Superior temporal gyrus (tissue), 1 donor: ENCODE measurements at regions not wholly inside any gene's neighbourhood (a gene's known extent, or its start where the extent isn't known, plus 50 kb on each side); places are given as distances from the start of the nearest gene placed in this dataset.

ENCODE experiments used
- DNase-seq: peaks from one replicate; pipeline ENCODE4 v3.0.0-alpha.2; 2016; ENCODE audit errors: extremely low spot score

DNA sequence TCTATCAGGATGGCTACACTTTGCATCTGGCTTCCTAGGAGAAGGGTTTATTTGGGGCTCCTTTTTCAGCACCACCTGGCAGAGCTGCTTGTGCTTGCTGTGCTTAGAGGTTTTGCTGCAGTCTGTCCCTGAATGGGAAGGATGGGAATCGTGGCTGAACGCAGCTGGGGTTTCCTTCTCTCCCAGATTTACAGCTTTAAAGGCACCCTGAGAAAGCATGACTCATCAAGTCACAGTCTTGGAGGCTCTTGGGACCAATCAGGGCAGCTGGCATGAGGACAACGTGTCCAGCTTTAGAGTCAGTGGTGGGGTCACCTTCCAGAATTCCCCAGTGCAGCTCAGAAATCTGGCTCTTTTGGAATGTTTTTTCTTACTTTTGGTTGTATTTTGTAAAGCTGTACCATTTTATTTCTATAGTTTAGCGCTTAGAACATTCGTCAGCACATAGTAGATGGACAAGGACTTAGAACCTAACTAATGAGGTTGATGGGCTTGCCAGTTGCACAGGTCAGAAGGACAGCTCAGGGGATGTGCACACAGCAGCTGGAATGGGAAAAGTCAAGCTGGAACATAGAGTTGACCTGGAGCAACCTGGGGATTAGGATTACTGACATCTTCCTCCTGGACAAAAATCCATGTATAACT is 222.6 kb downstream of the PRDM2 start:
- DNase-seq: no peak

DNA sequence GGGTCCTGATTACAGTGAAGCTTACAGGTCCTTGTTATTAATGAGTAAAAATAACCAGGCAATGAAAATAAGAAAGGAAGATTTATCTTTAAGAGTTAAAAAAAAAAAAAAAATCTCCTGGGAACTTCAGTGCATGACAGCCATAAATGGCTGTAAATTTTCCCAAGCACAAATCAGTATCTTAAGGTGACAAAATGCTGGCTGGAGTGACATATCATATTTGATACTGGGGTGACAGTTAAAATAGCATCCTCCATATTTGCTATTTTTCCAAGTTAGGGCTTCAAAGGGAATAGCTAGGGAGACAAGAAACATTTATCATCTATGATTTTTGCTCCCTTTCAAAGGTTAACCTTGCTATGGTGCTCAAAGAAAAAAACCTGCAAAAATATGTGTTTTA is 226.6 kb downstream of the PRDM2 start:
- no peak for DNase-seq

DNA sequence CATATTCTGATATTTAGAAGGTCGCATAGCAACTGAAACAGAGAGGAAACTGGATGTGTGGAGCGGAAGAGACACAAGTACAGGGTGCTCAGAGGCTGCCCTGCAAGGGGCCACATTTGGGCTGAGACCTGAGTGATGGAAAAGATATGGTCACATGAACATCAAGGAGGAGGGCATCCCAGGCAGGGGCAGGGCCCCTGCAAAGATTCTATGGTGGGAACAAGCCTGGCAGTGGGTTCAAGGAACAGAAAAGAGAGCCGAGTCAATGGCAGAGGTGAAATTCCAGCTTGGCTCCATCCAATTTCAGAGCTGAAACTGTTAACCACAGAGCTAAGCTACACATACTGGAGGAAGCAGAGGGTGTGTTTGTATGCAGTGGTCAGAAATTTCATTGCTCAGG is 227.7 kb downstream of the PRDM2 start:
- DNase-seq: no peak

DNA sequence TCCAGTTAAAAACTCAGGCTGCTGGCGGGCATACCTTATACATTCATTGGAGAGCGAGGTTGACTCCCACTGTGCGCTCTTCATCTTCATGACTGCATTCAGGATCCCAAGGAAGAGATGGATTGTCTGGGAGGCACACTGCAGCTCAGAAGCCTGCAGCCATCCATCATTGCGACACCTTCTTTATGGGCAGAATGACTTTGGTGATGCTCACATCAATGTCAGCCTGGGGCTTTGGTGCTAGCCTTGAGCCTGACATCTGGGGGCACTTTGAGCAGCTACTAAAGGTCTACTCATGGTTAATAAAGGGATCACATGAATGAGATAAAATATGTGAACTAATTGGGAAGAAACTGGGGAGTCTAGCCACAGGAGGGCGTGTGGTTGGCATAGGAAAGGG is 229.3 kb downstream of the PRDM2 start:
- DNase-seq: no peak

DNA sequence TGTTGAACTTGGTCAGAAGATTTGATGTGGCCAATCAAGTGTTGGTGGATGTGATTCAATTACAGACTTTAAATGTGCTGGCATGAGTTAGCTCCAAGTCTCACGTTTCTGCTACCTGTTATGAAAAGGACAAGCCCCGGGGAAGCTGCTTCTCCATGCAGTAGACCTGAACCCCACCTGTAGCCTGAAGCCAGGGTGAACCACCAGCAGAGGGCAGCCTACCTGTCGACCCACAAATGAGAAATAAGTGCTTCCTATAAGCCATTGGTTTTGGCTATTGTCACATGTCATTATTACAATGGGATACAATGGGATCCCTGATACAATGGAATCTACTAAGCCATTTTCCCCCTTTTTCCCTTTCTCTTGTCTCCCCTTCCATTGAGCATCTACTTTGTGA is 230.2 kb downstream of the PRDM2 start:
- DNase-seq: no peak

DNA sequence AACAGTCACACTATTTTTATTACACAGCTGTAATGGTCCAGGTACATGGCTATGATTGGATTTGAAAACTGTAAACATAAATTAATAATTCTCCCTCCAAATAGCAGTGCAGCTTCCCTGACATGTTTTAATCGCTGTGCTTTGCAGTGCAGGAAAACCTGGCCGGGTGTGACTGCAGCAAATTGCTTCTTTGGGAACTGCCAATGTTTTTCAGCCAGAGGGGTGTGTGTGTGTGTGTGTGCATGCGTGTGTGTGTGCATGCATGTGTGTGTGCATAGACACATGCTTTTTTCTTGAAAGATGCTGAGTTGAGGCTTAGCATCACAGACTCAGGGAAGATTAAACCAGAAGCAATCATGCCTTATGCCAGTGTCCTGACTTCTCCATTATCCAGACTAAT is 231.2 kb downstream of the PRDM2 start:
- DNase-seq: no peak

DNA sequence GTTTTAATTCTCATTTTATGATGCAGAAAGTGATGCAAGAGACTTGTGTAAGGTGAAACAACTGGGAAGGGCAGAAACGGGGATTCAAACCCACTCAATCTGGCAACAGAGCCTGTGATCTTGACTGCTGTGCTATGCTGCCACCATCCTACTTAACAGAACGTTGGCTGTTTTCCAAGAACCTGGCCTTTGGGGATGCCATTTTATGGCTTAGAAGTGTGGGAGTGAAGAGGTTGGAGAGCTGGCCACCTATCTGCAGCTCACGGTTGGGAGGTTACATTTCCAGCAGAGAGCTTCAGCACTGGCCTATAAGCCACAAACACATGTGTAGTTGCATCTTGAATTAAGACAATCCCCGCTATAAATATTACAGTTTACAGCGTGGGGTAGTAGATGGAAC is 235.3 kb downstream of the PRDM2 start:
- DNase-seq: no peak

DNA sequence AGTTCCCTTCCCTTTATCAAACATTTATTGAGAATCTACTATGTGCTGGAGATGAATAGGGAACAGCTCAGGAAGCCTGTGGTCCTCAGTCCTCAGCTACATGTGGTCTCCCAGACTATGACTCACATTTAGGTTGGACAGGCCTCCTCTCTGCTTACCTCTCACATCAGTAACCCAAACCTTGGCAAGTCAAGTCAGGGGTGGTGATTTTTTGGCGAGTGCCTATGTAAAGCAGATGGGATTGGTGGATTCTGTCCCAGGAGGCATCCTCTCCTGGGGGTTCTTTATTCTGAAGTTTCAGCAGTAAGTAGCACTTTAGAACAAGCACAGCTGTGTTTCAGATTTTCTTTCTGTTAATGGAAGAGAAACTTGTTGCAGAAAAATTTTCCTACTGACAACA is 241.3 kb downstream of the PRDM2 start:
- no peak for DNase-seq

DNA sequence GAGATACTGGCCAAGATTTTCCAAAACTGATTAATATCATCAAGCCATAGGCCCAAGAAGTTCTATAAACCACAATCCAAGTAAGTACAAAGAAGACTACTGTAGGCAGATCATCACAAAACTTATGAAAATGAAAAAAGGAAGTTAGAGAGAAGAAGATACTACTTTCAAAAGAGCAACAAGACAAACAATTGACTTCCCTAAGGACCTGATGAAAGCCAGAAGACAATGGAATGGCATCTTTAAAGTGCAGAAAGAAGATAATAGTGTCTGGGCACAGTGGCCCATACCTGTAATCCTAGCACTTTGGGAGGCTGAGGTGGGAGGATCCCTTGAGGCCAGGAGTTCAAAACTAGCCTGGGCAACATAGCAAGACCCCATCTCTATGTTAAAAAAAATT is 243.1 kb downstream of the PRDM2 start:
- DNase-seq: no peak

DNA sequence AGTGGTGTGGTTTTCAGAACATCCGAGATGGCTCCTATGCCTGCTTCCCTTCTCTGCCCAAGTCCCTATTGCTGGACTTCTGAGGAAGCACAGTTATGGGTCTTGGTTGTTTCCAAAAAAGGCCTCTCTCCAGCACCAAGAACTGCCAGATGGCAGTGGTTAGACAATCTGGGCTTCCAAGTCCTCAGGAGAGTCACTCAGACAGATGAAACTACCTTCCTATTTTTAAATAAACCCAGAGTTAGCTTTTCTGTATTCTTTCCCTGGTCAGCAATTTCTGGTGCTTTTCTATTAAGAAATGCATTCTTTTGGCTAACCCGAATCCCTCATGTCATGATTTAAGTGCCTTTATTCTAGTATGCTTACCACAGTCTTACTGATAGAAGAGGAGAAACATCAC is 245.9 kb downstream of the PRDM2 start:
- peak; percentile 50 for DNase-seq

DNA sequence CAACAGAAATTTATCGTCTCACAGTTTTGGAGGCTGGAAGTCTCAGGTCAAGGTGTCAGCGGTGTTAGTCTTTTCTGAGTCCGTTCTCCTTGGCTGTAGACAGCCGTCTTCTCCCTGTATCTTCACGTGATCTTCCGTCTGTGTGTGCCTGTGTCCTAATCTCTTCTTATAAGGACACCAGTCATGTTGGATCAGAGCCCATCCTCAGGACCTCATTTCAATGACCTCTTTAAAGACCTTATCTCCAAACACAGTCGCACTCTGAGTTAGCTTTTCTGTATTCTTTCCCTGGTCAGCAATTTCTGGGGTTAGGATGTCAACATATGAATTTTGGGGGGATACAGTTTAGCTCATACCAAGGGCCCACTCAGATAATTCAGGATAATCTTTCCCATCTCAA is 247.7 kb downstream of the PRDM2 start:
- no peak for DNase-seq

DNA sequence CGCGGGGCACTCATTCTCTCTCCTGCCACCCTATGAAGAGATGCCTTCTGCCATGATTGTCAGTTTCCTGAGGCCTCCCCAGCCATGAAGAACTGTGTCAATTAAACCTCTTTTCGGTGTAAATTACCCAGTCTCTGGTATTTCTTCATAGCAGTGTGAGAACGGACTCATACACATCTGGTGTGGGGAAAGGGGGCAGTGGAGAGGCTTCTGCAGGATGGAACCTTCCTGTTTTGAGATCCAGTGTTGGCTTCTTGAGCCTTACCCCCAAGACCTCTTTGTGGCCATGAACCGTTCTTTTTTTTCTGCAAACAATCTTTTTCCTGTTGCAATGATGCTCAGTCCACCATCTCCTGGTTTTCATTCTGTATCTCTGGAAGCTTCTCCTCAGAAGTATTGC is 248.4 kb downstream of the PRDM2 start:
- DNase-seq: no peak

DNA sequence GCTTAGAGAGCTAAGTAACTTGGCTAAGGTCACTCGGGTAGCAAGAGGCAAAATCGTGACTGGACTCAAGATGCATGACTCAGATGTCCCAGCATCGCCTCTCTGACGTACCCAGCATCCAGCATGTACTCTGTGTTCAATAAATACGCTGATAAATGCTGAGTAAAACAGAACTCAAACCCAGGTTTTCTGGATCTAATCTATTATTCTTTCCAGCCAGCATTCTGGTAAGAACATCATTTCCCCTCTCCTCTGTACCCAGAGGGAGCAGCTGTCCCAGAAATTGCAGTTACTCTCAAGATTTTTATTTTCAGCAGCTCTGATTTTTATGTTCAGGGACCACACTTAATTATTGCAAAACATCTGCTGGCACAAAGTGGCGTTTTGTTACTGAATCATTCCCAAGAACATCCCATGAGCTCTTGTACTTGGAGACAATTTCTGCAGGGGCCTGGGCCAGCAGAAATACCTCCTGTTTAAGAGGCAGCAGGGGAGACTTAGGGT is 249.0 kb downstream of the PRDM2 start:
- peak; percentile 22 for DNase-seq

DNA sequence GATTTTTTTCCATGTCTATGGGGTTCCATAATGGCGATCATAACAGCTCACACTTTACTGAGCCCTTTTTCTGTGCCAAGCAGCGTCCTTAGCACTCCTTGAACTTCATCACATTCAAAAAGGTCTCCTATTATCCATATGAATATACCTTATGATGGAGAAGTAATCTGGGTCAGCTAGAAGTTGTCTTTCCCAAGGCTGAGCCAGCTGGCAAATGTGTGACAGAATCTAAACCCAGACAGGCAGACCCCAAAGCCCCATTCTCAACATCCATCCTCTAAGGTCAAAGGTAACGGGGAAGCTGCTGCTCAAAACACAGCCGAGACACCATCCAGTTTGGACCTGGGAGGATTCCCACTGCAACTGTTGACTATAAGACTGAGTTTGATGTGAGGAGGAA is 249.6 kb downstream of the PRDM2 start:
- DNase-seq: no peak

DNA sequence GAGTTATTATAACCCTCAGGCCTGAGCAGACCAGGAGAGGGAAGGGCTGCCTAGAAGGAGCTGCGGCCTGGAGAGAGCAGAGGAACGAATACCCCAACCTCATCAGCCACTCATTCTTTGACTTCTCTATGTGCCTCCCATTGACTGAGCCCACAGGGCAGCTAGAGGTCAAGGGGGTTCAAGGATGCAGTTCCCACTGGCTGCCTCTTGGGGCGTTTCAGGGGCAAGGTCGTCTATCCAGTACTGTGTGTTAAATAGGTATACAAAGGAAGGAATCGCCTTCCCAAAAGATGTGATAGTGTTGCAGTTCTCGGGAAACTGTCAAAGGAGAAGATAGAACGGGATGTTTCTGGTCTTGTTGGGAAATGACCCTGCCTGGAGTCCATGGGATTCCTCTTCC is 250.6 kb downstream of the PRDM2 start:
- DNase-seq: no peak

DNA sequence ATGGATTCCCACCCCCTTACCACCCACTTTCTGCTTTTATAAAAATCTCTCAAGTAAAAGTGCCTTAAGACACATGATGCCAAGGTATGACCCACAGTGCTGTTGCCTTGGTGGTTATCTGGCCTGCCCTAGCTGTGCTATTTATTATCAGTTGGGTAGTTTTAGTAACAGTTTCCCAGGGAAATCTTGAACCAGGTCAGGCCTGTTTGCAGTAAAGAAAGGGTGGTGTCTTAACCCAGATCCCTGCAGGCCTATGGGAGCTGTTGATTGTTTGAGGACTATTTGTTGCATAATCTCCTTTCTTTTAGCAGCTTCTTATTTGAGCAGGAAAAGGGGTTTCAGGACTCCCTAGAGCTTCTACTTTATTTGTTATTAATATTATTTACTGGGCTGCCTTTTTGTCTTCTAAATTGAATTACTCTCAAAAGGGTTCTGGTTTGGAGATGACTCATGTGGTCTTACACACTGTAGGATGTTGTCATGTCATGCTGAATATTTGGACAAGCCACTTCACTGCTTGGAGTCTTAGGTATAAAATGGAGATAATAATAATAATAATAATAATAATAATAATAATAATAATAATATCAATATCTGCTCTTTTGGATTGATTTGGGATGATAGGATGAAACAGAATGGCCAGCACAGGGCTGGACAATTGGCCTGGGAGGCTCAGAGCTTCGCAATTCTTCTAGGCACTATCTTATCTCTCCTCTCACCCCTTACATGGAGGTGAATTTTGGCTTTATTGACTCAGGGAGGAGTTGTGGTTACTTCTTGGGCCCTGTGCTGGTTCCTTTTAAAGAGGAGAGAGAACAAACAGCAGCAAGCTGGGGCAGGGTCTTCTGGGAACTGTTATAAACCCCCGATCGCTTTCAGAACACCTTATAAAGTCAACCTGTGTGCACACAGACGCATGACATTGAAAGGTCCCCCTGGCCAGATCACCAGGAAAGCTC is 252.1 kb downstream of the PRDM2 start:
- no peak for DNase-seq

DNA sequence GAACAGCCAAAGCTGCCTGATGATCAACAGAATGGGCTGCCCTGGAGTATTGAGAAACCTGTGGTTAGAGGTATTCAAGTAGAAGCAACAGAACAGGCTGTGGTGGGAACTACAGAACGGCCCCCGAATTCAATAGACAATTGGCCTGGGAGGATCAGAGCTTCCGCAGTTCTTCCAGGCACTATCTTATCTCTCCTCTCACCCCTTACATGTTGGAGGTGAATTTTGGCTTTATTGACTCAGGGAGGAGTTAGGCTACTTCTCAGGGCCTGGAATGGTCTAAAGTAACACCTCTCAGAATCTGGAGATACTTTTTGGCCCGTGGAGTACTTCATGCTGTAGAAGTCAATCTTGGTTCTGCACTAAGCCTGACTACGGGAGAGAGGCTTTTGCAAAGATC is 253.0 kb downstream of the PRDM2 start:
- DNase-seq: no peak

DNA sequence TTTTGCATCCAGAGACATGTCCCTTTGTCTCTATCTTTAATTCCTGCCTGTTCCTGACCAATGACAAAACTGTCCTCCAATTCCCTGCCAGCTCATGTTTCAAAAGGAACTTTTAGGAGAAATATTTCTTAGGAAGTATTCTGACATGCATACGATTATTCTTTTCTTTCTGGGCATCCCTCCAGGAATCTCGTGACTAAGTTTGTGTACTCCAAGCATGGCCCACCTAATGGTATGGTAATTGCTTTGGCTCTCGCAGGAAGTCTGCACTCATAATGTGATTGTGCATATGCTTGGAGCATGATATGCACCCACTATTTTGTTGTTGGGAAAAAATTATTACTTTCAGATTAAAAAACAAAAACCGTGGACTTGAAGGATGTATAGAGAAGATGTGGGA is 256.4 kb downstream of the PRDM2 start:
- no peak for DNase-seq

DNA sequence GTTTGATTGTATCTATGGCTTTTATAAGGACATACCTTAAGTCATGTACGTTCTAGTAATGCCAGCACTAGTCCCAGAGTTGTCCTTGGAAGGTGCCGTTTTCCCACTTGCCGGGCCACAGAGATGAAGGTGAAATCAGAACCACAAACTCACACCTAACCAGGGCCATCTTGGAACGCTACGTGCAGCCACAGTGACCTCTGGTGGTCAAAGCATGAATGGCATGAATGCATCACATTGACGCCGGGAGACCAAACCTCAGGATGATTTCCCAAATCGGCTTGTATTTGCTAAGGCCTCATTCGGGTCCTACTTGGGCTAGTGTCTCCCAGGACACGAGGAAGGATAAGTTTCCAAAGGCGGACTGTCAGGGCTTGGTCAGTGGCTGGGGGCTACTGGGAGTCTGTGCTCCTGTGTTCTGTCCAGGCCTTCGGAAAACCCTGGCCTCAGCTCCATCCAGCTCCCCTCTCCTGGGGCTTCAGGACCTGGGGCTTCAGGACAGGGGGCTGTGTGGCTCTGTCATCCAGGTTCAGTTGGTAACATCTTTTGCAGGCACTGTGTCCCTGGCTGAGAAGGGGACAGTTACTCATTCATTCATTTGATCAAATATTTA is 260.5 kb downstream of the PRDM2 start:
- DNase-seq: peak; percentile 90

DNA sequence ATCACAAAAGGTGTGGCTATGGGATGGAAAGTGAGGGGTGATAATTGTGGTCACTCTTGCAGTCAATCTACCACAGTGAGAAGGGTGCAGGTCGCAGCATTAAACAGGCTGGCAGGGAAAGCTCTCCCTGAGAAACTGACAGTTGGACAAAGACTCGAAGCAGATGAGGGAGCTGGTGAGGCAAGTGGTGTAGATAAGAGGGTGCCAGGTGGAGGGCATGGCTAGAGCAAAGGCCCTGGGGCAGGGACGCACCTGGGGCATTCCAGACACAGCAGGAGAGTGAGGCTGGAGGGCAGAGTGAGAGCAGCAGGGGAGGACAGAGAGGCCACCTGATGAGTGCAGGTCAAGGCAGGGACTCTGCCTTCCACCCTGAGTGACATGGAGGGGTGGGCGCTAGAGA is 264.8 kb downstream of the PRDM2 start:
- DNase-seq: no peak

DNA sequence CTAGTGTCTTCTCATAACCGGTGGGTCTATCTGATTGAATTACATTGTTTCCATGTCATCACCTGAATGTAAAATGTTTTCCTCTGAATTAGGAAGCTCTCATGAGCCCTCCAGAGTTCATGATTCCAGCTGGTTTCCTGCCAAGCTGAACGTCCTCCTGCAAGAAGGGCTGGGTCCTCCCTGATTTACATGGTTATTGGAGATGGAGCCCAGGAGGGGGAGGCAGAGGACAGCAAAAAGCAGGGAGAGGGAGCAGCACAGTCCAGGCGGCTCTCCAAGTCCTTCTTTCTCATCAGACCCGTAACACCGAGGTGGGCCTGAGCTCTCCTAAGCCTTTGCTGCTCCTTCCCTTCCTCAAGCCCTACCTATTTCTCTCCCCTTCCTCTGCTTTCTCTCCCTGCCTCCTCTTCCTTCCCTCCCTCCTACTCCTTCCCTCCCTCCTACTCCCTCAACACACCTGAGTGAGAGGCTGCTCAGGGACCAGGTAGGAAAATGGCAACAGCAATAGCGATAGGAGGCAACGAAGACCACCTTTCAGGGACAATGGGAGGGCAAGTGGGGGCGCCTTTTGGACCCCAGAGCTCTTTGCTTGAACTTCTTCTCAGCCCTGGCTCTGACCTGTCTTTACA is 265.9 kb downstream of the PRDM2 start:
- DNase-seq: peak; percentile 78

DNA sequence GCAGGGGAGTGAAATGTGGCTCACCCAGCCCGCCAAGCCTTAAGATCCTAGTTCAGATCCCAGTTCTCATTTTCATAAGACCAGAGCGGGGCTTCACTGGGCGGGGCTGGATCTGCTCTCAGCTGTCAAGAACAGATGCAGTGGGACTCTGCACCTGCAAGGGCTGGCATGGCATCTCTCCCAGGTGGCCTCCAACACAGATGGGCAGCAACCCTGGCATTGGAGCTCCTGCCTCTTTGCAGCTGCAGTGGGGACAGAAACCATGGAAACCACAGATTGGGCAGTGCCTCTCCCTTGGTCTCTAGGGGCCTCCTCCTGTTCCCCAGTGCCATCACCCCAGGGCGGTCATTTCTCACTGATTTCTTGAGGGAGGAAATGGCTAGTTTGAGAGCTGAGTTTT is 267.7 kb downstream of the PRDM2 start:
- no peak for DNase-seq
